SK-N-SH treated with all-trans-retinoic acid at 6 μM for 48 hours (cell line): ENCODE measurements at regions not wholly inside any gene's neighbourhood (a gene's known extent, or its start where the extent isn't known, plus 50 kb on each side); places are given as distances from the start of the nearest gene placed in this dataset.

ENCODE experiments used
- ATAC-seq: fragments of 200-7000 bp; cut with Tn5 transposase; 3 replicates; pipeline ENCODE4 v1.9.1; 2020; ENCODE audit warnings: mild to moderate bottlenecking, moderate library complexity
- ARNTL ChIP-seq: fragments of 450-650 bp; formaldehyde crosslinking; IDR thresholded peaks from 2 replicates; pipeline ENCODE4 v1.5.0; 2020; ENCODE audit warnings: low read depth, mild to moderate bottlenecking, moderate library complexity, borderline replicate concordance
- BACH2 ChIP-seq: fragments of 250-450 bp; sonication (Bioruptor Pico); IDR thresholded peaks from 2 replicates; pipeline ENCODE4 v1.9.0; 2021; ENCODE audit warnings: mild to moderate bottlenecking, borderline replicate concordance
- CREB5 ChIP-seq: fragments of 250-450 bp; sonication (Bioruptor Pico); IDR thresholded peaks from 2 replicates; pipeline ENCODE4 v1.5.1; 2020; ENCODE audit warnings: low read depth, mild to moderate bottlenecking, moderate library complexity
- CSDC2 ChIP-seq: fragments of 250-450 bp; sonication (Bioruptor Pico); IDR thresholded peaks from 2 replicates; pipeline ENCODE4 v1.5.0; 2020; ENCODE audit warnings: mild to moderate bottlenecking, moderate library complexity
- CSRNP3 ChIP-seq: fragments of 250-450 bp; sonication (Bioruptor Pico); IDR thresholded peaks from 2 replicates; pipeline ENCODE4 v1.5.1; 2021; ENCODE audit warnings: mild to moderate bottlenecking, moderate library complexity
- ESRRG ChIP-seq: fragments of 250-450 bp; sonication (Bioruptor Pico); IDR thresholded peaks from 2 replicates; pipeline ENCODE4 v1.6.1; 2021; ENCODE audit warnings: mild to moderate bottlenecking
- GLIS3 ChIP-seq: fragments of 250-450 bp; sonication (Bioruptor Pico); IDR thresholded peaks from 2 replicates; pipeline ENCODE4 v1.5.0; 2020; ENCODE audit warnings: mild to moderate bottlenecking, moderate library complexity
- ISL1 ChIP-seq: fragments of 250-450 bp; sonication (Bioruptor Pico); IDR thresholded peaks from 2 replicates; pipeline ENCODE4 v2.1.2; 2022; ENCODE audit warnings: mild to moderate bottlenecking, moderate library complexity
- OSR1 ChIP-seq: fragments of 250-450 bp; sonication (Bioruptor Pico); IDR thresholded peaks from 2 replicates; pipeline ENCODE4 v1.8.0; 2022; ENCODE audit warnings: moderate library complexity, mild to moderate bottlenecking, inconsistent platforms
- PATZ1 ChIP-seq: fragments of 250-450 bp; sonication (Bioruptor Pico); IDR thresholded peaks from 2 replicates; pipeline ENCODE4 v1.8.0; 2020; ENCODE audit warnings: mild to moderate bottlenecking, moderate library complexity, borderline replicate concordance
- POU6F1 ChIP-seq: fragments of 250-450 bp; sonication (Bioruptor Pico); IDR thresholded peaks from 2 replicates; pipeline ENCODE4 v1.8.0; 2021; ENCODE audit warnings: low read depth, mild to moderate bottlenecking, moderate library complexity, borderline replicate concordance
- PPARA ChIP-seq: fragments of 250-450 bp; sonication (Bioruptor Pico); IDR thresholded peaks from 2 replicates; pipeline ENCODE4 v1.5.0; 2020; ENCODE audit warnings: mild to moderate bottlenecking, borderline replicate concordance
- RARB ChIP-seq: fragments of 250-450 bp; sonication (Bioruptor Pico); IDR thresholded peaks from 2 replicates; pipeline ENCODE4 v1.8.0; 2021; ENCODE audit warnings: mild to moderate bottlenecking, moderate library complexity
- TCF4 ChIP-seq: fragments of 250-450 bp; sonication (Bioruptor Pico); IDR thresholded peaks from 2 replicates; pipeline ENCODE4 v1.8.0; 2021; ENCODE audit warnings: mild to moderate bottlenecking, moderate library complexity, borderline replicate concordance
- TOX ChIP-seq: fragments of 250-450 bp; sonication (Bioruptor Pico); IDR thresholded peaks from 2 replicates; pipeline ENCODE4 v1.8.0; 2021; ENCODE audit warnings: mild to moderate bottlenecking, moderate library complexity, borderline replicate concordance
- TSHZ2 ChIP-seq: fragments of 250-450 bp; sonication (Bioruptor Pico); IDR thresholded peaks from 2 replicates; pipeline ENCODE4 v1.5.0; 2020; ENCODE audit warnings: mild to moderate bottlenecking, moderate library complexity
- ZFP3 ChIP-seq: fragments of 250-450 bp; sonication (Bioruptor Pico); IDR thresholded peaks from 2 replicates; pipeline ENCODE4 v1.5.0; 2020; ENCODE audit warnings: mild to moderate bottlenecking, moderate library complexity
- ZNF565 ChIP-seq: fragments of 450-650 bp; formaldehyde crosslinking; conservative IDR thresholded peaks from 2 replicates; pipeline ENCODE4 v1.5.0; 2020; ENCODE audit warnings: low read depth, mild to moderate bottlenecking, moderate library complexity
- ZNF8 ChIP-seq: fragments of 450-650 bp; formaldehyde crosslinking; IDR thresholded peaks from 2 replicates; pipeline ENCODE4 v1.5.0; 2020; ENCODE audit warnings: mild to moderate bottlenecking, moderate library complexity

GRCh38 chr1:234709473-234710228 lies 99.7 kb upstream of the IRF2BP2 start (continued):
- TF ChIP-seq ZNF8 (CRISPR knock-in tag) = no peak
- no peak for TF ChIP-seq PATZ1 (CRISPR knock-in tag)

GRCh38 chr1:234708700-234709395 lies 98.9 kb upstream of the IRF2BP2 start:
- TF ChIP-seq TSHZ2 (CRISPR knock-in tag) (no peak), ZNF8 (CRISPR knock-in tag) (no peak), PATZ1 (CRISPR knock-in tag) (no peak), GLIS3 (no peak), RARB (CRISPR knock-in tag) (no peak), CREB5 (CRISPR knock-in tag) (no peak), TCF4 (CRISPR knock-in tag) (no peak), ESRRG (no peak), CSDC2 (CRISPR knock-in tag) (no peak), ARNTL (CRISPR knock-in tag) (no peak), ISL1 (no peak), ZNF565 (no peak), TOX (CRISPR knock-in tag) (no peak), CSRNP3 (CRISPR knock-in tag) (no peak), ZFP3 (CRISPR knock-in tag) (no peak), POU6F1 (no peak), PPARA (CRISPR knock-in tag) (no peak), OSR1 (CRISPR knock-in tag) (no peak), BACH2 (CRISPR knock-in tag) (no peak)

More at GRCh38 chr1:234708700-234709395, 98.9 kb upstream of the IRF2BP2 start:
- ATAC-seq = no peak
